Esophagus (tissue), 2 donors: ENCODE measurements at regions not wholly inside any gene's neighbourhood (a gene's known extent, or its start where the extent isn't known, plus 50 kb on each side); places are given as distances from the start of the nearest gene placed in this dataset.

Experiments used
- H3K27ac ChIP-seq, 2 donors: one replicate each; pipeline ENCODE4 v1.5.1; 2013; ENCODE audit warnings: low read depth in 2 of 2, mild to moderate bottlenecking in 2 of 2, inconsistent platforms in 1 of 2, low read length in 1 of 2, moderate library complexity in 1 of 2
- H3K27me3 ChIP-seq, 2 donors: one replicate each; pipeline ENCODE4 v1.6.1; 2013; ENCODE audit warnings: low read length in 2 of 2, control low read depth in 1 of 2, mild to moderate bottlenecking in 1 of 2; ENCODE audit not compliant: insufficient read depth in 2 of 2, control insufficient read depth in 1 of 2
- H3K36me3 ChIP-seq, 2 donors: one replicate each; pipeline ENCODE4 v1.6.1; 2013; ENCODE audit warnings: low read length in 1 of 2; ENCODE audit not compliant: control insufficient read depth in 2 of 2, insufficient read depth in 2 of 2
- H3K4me1 ChIP-seq, 2 donors: one replicate each; pipeline ENCODE4 v1.6.1; 2013; ENCODE audit warnings: low read length in 1 of 2; ENCODE audit not compliant: control insufficient read depth in 2 of 2, insufficient read depth in 2 of 2
- H3K4me3 ChIP-seq, 2 donors: one replicate each; pipeline ENCODE4 v1.5.1; 2013; ENCODE audit warnings: low read length in 2 of 2, mild to moderate bottlenecking in 2 of 2, low read depth in 1 of 2, moderate library complexity in 1 of 2
- H3K9me3 ChIP-seq, 2 donors: one replicate each; pipeline ENCODE4 v1.6.1; 2013; ENCODE audit warnings: mild to moderate bottlenecking in 2 of 2, low read depth in 1 of 2, low read length in 1 of 2, moderate library complexity in 1 of 2; ENCODE audit not compliant: control insufficient read depth in 2 of 2, insufficient read depth in 1 of 2
- whole genome bisulfite sequencing, 2 donors: extraction: QIAGEN DNeasy Blood & Tissue Kit; methylation state at CpG; one replicate each; pipeline ENCODE4 v1.1.7; 2013; 5-methylcytosine and 5-hydroxymethylcytosine counted together
- donor health status: healthy with polysubstance abuse.
- donor health status: Bipolar disorder and iron deficiency.

DNA sequence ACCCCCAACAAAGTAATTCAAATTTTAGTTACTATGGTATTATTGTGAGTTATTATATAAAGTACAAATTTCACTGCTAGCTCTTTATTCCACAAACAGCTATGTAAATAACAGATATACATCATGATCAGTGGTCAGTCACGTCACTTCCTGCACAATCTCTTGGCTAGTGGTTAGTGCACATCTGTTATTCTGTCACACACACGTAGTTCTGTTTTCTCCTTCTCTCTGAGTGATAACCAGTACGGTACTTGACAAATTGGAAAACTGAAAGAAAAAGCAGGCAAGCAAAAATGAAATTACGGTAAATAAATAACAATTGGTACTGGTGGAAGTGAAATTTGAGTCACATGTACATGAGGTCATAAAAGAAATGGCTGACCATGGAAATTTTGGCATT is 728.7 kb downstream of the CCDC85A start:
- H3K9me3 ChIP-seq: no peaks in the 10 kb centered on the region
- H3K36me3 ChIP-seq: no peaks in the 10 kb centered on the region
- no peak overlapping the region for H3K27ac ChIP-seq
- H3K4me3 ChIP-seq: no peak overlapping the region
- WGBS, 2 donors: 54 to 55% methylated on average over 4 of the region's 4 CpGs
- no peaks in the 10 kb centered on the region for H3K4me1 ChIP-seq
- no peaks in the 10 kb centered on the region for H3K27me3 ChIP-seq

DNA sequence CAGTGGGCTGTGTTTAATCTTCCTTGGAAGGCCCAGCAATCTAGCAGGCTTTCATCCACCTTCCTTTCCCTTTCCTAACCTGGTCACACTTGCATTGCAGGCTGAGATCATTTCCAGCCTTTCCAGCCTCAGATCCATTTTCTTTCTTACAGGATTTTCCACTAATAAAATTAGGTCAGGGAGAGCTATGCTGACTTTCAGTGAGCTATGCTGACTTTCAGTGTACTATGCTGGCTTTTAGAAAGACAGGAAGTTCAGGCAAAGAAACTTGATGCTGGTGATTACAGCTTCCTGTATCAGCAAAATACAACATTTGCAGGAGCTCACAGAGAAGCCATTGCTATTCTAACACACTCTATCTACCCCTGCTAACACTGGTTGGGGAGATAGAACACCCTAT is 735.0 kb downstream of the CCDC85A start:
- H3K27me3 ChIP-seq: no peaks in the 10 kb centered on the region
- no peak overlapping the region for H3K4me3 ChIP-seq
- no peak overlapping the region for H3K27ac ChIP-seq
- no peaks in the 10 kb centered on the region for H3K9me3 ChIP-seq
- no peaks in the 10 kb centered on the region for H3K36me3 ChIP-seq
- H3K4me1 ChIP-seq: no peaks in the 10 kb centered on the region

DNA sequence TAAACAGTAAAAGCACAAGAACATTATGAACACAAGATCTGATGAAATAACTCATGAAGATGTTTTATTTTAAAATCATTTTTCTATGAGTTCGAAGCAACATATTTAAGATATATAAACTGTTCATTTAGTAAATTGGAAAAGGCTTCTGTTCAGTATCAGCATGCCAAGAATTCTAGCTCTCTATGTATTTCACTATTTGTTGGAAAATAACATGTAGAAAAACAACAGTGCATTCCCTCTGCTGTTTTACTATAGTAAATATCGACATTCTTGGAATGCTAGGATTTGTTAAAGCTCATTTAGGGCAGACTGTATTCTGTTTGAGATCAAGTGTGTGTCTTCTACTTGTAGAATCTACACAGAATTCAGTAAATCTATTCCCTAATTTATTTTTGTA is 750.2 kb downstream of the CCDC85A start:
- WGBS, 2 donors: 64 to 69% methylated on average over 2 of the region's 2 CpGs
- no peak overlapping the region for H3K27ac ChIP-seq
- H3K36me3 ChIP-seq: no peaks in the 10 kb centered on the region
- no peak overlapping the region for H3K4me3 ChIP-seq
- H3K4me1 ChIP-seq: no peaks in the 10 kb centered on the region
- H3K9me3 ChIP-seq: no peaks in the 10 kb centered on the region
- H3K27me3 ChIP-seq: no peaks in the 10 kb centered on the region

DNA sequence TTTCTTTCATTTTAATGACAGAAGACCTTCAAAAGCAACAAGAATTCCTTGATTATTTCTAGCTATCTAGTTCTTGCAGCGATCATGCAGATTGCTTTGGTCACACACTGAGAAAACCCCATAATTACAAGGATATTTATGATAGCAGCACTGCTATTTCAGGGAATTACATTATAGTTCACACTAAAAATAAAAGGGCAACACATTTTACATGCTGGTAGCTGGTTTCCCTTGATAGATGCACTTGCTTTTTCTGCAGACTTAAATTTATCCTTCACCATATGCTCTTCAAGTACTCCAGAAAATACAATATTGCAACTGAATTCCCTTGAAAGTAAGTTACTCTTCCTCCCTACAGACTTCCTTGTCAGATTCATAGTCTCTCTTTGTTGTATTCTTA is 751.1 kb downstream of the CCDC85A start:
- Histone ChIP-seq H3K4me1 (no peaks in the 10 kb centered on the region), H3K4me3 (no peak overlapping the region), H3K27ac (no peak overlapping the region), H3K36me3 (no peaks in the 10 kb centered on the region), H3K9me3 (no peaks in the 10 kb centered on the region), H3K27me3 (no peaks in the 10 kb centered on the region)
- WGBS, 2 donors: 82 to 83% methylated on average over 1 of the region's 1 CpG

DNA sequence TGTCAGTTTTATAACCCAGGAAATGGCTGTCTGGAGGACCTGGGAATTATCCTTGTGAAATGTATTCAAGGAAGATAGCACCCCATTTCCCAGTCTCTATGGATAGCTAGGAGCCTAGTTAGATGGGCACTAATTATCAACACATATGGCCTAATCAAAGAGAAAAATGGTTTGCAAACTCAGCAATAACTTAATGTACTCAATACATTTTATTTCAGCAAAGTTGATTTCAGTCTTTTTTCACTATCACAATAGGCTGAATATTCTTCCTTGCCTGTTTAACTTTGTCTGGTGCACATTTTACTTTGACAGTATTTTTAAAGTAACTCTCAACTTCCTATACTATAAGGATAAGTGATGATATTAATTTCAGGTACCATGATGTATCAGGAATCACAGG is 756.3 kb downstream of the CCDC85A start:
- no peaks in the 10 kb centered on the region for H3K36me3 ChIP-seq
- no peak overlapping the region for H3K27ac ChIP-seq
- no peaks in the 10 kb centered on the region for H3K4me1 ChIP-seq
- no peaks in the 10 kb centered on the region for H3K9me3 ChIP-seq
- no peaks in the 10 kb centered on the region for H3K27me3 ChIP-seq
- no peak overlapping the region for H3K4me3 ChIP-seq

DNA sequence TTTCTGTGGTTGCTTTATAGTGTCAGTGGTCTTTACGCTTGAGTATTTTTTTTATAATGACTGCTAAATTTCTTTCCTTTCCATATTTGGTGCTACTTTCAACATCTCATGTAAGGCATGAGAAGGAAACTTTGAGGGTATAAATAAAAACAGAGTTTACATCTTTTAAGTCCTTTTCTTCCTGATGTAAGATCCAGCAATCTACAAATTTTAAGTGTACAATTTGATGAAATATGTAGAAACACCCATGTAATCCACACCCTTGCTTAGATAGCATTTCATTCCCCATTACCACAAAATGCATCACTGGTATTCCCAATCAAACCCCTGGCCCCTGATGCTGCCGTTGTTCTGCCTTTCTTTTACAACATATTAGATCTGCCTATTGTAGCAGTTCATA is 769.1 kb downstream of the CCDC85A start:
- no peak overlapping the region for H3K27ac ChIP-seq
- no peaks in the 10 kb centered on the region for H3K4me1 ChIP-seq
- no peaks in the 10 kb centered on the region for H3K36me3 ChIP-seq
- H3K4me3 ChIP-seq: no peak overlapping the region
- WGBS, 2 donors: 87 to 95% methylated on average over 2 of the region's 2 CpGs
- H3K9me3 ChIP-seq: peaks cover 0 to 3% of the 10 kb centered on the region in 2 donors
- no peaks in the 10 kb centered on the region for H3K27me3 ChIP-seq

DNA sequence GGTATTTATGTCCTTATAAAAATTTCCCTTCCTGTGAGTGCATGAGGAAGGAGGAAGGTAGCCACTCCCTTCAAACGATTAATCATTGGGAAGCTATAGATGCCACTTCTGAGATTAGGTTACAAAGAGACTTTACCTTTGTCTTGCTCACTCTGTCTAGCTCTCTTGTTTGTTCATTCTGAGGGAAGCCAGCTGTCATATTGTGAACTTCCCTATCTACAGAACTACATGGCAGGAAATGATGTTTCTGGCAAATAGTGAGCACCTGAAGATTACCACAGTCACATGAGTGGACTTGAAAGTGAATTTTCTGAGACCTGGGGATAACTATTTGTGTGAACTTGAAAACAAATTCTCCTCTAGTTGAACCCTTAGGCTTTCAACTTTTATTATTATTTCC is 776.8 kb downstream of the CCDC85A start:
- Histone ChIP-seq H3K4me3 (no peak overlapping the region), H3K27ac (no peak overlapping the region), H3K9me3 (no peaks in the 10 kb centered on the region), H3K27me3 (no peaks in the 10 kb centered on the region), H3K36me3 (no peaks in the 10 kb centered on the region), H3K4me1 (no peaks in the 10 kb centered on the region)
- 65 to 71% methylated on average over 1 of the region's 1 CpG for WGBS, 2 donors

DNA sequence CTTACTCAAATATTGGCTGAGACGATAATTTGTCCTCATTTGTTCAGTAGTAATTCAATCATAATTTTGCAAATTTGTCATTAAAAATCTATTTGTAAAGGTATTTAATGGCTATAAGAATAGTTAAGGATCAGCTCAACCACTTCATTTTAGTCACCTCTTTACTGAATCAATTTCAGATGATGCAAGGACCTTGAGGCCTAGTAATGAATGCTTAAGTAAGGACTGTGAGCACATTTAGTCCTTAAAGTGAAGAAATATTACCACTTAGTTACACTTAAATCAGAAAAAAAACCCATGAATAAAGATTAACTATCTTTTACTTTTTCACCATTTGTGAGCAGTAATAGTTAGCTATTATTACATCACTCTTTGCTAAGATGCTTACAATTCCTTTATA is 778.9 kb downstream of the CCDC85A start:
- WGBS, 2 donors: 86 to 93% methylated on average over 1 of the region's 1 CpG

DNA sequence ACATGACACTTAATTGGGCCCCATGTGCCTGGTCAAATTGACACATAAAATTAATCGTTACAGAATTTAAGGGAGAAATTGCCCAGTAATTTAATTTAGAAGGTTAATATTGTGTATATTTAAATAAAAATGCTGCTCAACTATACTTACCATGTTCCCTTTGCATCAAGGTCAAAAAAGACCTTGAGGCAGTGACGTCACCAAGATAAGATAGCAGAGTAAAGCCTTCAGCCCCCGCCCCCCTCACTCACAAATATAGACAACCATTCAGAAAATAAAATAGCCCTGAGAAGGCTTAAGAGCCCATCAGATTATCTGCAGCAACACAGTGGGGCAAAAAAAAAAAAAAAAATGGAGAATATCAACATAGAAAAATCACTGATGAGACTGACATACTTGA is 785.7 kb downstream of the CCDC85A start:
- Histone ChIP-seq H3K27me3 (no peaks in the 10 kb centered on the region), H3K4me3 (no peak overlapping the region), H3K36me3 (no peaks in the 10 kb centered on the region), H3K9me3 (peaks cover 0 to 2% of the 10 kb centered on the region in 2 donors), H3K4me1 (no peaks in the 10 kb centered on the region), H3K27ac (no peak overlapping the region)
- WGBS, 2 donors: 77 to 87% methylated on average over 3 of the region's 3 CpGs

More for the DNA sequence above, 778.9 kb downstream of the CCDC85A start:
- no peaks in the 10 kb centered on the region for H3K9me3 ChIP-seq
- H3K27me3 ChIP-seq: no peaks in the 10 kb centered on the region
- H3K4me3 ChIP-seq: no peak overlapping the region
- no peaks in the 10 kb centered on the region for H3K4me1 ChIP-seq
- no peaks in the 10 kb centered on the region for H3K36me3 ChIP-seq
- H3K27ac ChIP-seq: no peak overlapping the region

DNA sequence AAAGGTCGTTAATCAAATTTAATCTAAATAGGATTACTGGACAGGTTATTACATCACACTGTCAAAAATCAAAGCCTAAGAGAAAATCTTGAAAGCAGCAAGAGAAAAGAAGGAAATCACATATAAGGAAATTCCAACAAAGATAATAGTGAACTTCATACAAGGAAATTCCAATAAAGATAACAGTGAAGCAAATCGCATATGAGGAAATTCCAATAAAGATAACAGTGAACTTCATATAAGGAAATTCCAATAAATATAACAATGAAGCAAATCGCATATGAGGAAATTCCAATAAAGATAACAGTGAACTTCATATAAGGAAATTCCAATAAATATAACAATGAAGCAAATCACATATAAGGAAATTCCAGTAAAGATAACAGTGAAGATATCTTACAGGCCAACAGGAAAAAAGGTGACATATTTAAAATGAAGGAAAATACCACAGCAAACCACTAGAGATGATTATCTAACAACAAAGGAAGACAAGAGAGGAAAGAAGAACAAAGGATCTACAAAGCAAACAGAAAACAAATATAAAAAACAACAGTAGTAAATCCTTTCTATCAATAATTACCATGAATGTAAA is 787.7 kb downstream of the CCDC85A start:
- Histone ChIP-seq H3K4me1 (no peaks in the 10 kb centered on the region), H3K36me3 (no peaks in the 10 kb centered on the region), H3K27ac (no peak overlapping the region), H3K4me3 (no peak overlapping the region), H3K27me3 (no peaks in the 10 kb centered on the region), H3K9me3 (peaks cover 0 to 2% of the 10 kb centered on the region in 2 donors)
- 73 to 75% methylated on average over 3 of the region's 3 CpGs for whole genome bisulfite sequencing, 2 donors
